ENCODE measurements at regions not wholly inside any gene's neighbourhood (a gene's known extent, or its start where the extent isn't known, plus 50 kb on each side); places are given as distances from the start of the nearest gene placed in this dataset.

- ATAC-seq (replicated peaks): peak; percentile 11
- Mint-ChIP-seq H3K36me3 (ENCODE audit: low read depth) (no peaks in the 10 kb centered on the region), H3K4me3 (no peak overlapping the region), H3K4me1 (no peaks in the 10 kb centered on the region), H3K9me3 (no peaks in the 10 kb centered on the region), H3K27ac (no peak overlapping the region), H3K27me3 (peaks cover 4% of the 10 kb centered on the region)
These were observed 208.9 kb upstream of the TNP1 start for GRCh38 chr2:217068677-217069250.

- no peak overlapping the region for H3K27ac Mint-ChIP-seq
- H3K4me3 Mint-ChIP-seq: no peak overlapping the region
- no peaks in the 10 kb centered on the region for H3K36me3 Mint-ChIP-seq (ENCODE audit: low read depth)
- no peak for ATAC-seq (replicated peaks)
- H3K9me3 Mint-ChIP-seq: no peaks in the 10 kb centered on the region
- no peaks in the 10 kb centered on the region for H3K4me1 Mint-ChIP-seq
- peaks cover 9% of the 10 kb centered on the region for H3K27me3 Mint-ChIP-seq
These were observed 207.9 kb upstream of the TNP1 start for GRCh38 chr2:217067787-217068186.

- no peak for ATAC-seq (replicated peaks)
- Mint-ChIP-seq H3K9me3 (no peaks in the 10 kb centered on the region), H3K27me3 (peaks cover 9% of the 10 kb centered on the region), H3K4me1 (no peaks in the 10 kb centered on the region), H3K4me3 (no peak overlapping the region), H3K27ac (no peak overlapping the region), H3K36me3 (ENCODE audit: low read depth) (no peaks in the 10 kb centered on the region)
These were observed 206.8 kb upstream of the TNP1 start for GRCh38 chr2:217066510-217067270.

- H3K4me3 Mint-ChIP-seq: no peak overlapping the region
- H3K36me3 Mint-ChIP-seq (ENCODE audit: low read depth): no peaks in the 10 kb centered on the region
- no peaks in the 10 kb centered on the region for H3K9me3 Mint-ChIP-seq
- no peak for ATAC-seq (replicated peaks)
- no peak overlapping the region for H3K27ac Mint-ChIP-seq
- no peaks in the 10 kb centered on the region for H3K4me1 Mint-ChIP-seq
- H3K27me3 Mint-ChIP-seq: peaks cover 9% of the 10 kb centered on the region
These were observed 206.0 kb upstream of the TNP1 start for GRCh38 chr2:217065695-217066405.

GRCh38 chr2:217065012-217065290 lies 205.1 kb upstream of the TNP1 start:
- no peaks in the 10 kb centered on the region for H3K9me3 Mint-ChIP-seq

GRCh38 chr2:217064234-217065011 lies 204.6 kb upstream of the TNP1 start:
- Mint-ChIP-seq H3K27me3 (peaks cover 9% of the 10 kb centered on the region), H3K27ac (no peak overlapping the region), H3K36me3 (ENCODE audit: low read depth) (no peaks in the 10 kb centered on the region), H3K4me1 (no peaks in the 10 kb centered on the region), H3K9me3 (no peaks in the 10 kb centered on the region), H3K4me3 (no peak overlapping the region)
- ATAC-seq (replicated peaks): no peak

More at GRCh38 chr2:217065012-217065290, 205.1 kb upstream of the TNP1 start:
- Mint-ChIP-seq H3K27ac (no peak overlapping the region), H3K36me3 (ENCODE audit: low read depth) (no peaks in the 10 kb centered on the region), H3K27me3 (peaks cover 9% of the 10 kb centered on the region), H3K4me1 (no peaks in the 10 kb centered on the region), H3K4me3 (no peak overlapping the region)
- no peak for ATAC-seq (replicated peaks)

GRCh38 chr2:217063238-217063755 lies 203.4 kb upstream of the TNP1 start:
- no peak overlapping the region for H3K27ac Mint-ChIP-seq
- no peaks in the 10 kb centered on the region for H3K36me3 Mint-ChIP-seq (ENCODE audit: low read depth)
- peaks cover 13% of the 10 kb centered on the region for H3K27me3 Mint-ChIP-seq
- ATAC-seq (replicated peaks): no peak
- no peaks in the 10 kb centered on the region for H3K9me3 Mint-ChIP-seq
- no peak overlapping the region for H3K4me3 Mint-ChIP-seq
- no peaks in the 10 kb centered on the region for H3K4me1 Mint-ChIP-seq

GRCh38 chr2:217062768-217063167 lies 202.9 kb upstream of the TNP1 start:
- no peak for ATAC-seq (replicated peaks)
- Mint-ChIP-seq H3K27me3 (peaks cover 16% of the 10 kb centered on the region), H3K27ac (no peak overlapping the region), H3K9me3 (no peaks in the 10 kb centered on the region), H3K36me3 (ENCODE audit: low read depth) (no peaks in the 10 kb centered on the region), H3K4me3 (no peak overlapping the region), H3K4me1 (no peaks in the 10 kb centered on the region)

GRCh38 chr2:217061916-217062505 lies 202.1 kb upstream of the TNP1 start:
- no peaks in the 10 kb centered on the region for H3K4me1 Mint-ChIP-seq
- ATAC-seq (replicated peaks): no peak
- no peaks in the 10 kb centered on the region for H3K36me3 Mint-ChIP-seq (ENCODE audit: low read depth)
- no peak overlapping the region for H3K4me3 Mint-ChIP-seq
- H3K27ac Mint-ChIP-seq: no peak overlapping the region
- H3K27me3 Mint-ChIP-seq: peaks cover 20% of the 10 kb centered on the region
- H3K9me3 Mint-ChIP-seq: no peaks in the 10 kb centered on the region

GRCh38 chr2:217060951-217061547 lies 201.2 kb upstream of the TNP1 start:
- Mint-ChIP-seq H3K4me3 (no peak overlapping the region), H3K27me3 (peaks cover 18% of the 10 kb centered on the region), H3K9me3 (no peaks in the 10 kb centered on the region), H3K4me1 (no peaks in the 10 kb centered on the region), H3K36me3 (ENCODE audit: low read depth) (no peaks in the 10 kb centered on the region), H3K27ac (no peak overlapping the region)
- ATAC-seq (replicated peaks): no peak

- ATAC-seq (replicated peaks): no peak
- H3K4me3 Mint-ChIP-seq: no peak overlapping the region
- no peak overlapping the region for H3K27ac Mint-ChIP-seq
- no peaks in the 10 kb centered on the region for H3K36me3 Mint-ChIP-seq (ENCODE audit: low read depth)
- no peaks in the 10 kb centered on the region for H3K4me1 Mint-ChIP-seq
- no peaks in the 10 kb centered on the region for H3K9me3 Mint-ChIP-seq
- H3K27me3 Mint-ChIP-seq: peaks cover 18% of the 10 kb centered on the region
These were observed 200.7 kb upstream of the TNP1 start for GRCh38 chr2:217060516-217060915.

GRCh38 chr2:217058791-217059755 lies 199.2 kb upstream of the TNP1 start:
- no peaks in the 10 kb centered on the region for H3K4me1 Mint-ChIP-seq
- H3K9me3 Mint-ChIP-seq: no peaks in the 10 kb centered on the region
- no peak overlapping the region for H3K27ac Mint-ChIP-seq

GRCh38 chr2:217057773-217058172 lies 197.9 kb upstream of the TNP1 start:
- Mint-ChIP-seq H3K4me3 (no peak overlapping the region), H3K36me3 (ENCODE audit: low read depth) (no peaks in the 10 kb centered on the region), H3K9me3 (peaks cover 4% of the 10 kb centered on the region), H3K4me1 (no peaks in the 10 kb centered on the region), H3K27me3 (peaks cover 26% of the 10 kb centered on the region), H3K27ac (no peak overlapping the region)
- ATAC-seq (replicated peaks): no peak

More at GRCh38 chr2:217058791-217059755, 199.2 kb upstream of the TNP1 start:
- H3K36me3 Mint-ChIP-seq (ENCODE audit: low read depth): no peaks in the 10 kb centered on the region
- ATAC-seq (replicated peaks): no peak
- H3K4me3 Mint-ChIP-seq: no peak overlapping the region
- H3K27me3 Mint-ChIP-seq: peaks cover 23% of the 10 kb centered on the region

Data from activated T-helper 17 cell treated with anti-CD3 and anti-CD28 coated beads, Interleukin-2, amount 50 U/mL, for 72 hours (primary cell).